KMS-11 (cell line): ENCODE measurements at regions not wholly inside any gene's neighbourhood (a gene's known extent, or its start where the extent isn't known, plus 50 kb on each side); places are given as distances from the start of the nearest gene placed in this dataset.
A peak's percentile ranks its signal among the peaks of the same experiment; 100 is the strongest.

ENCODE experiments used
- H2AFZ ChIP-seq: fragments of 200-600 bp; sonication (generic); 2 replicates; pipeline ENCODE4 v1.6.1; 2016; ENCODE audit warnings: antibody characterized with exemption, mixed run types, low read depth
- H3K27ac ChIP-seq: fragments of 200-600 bp; sonication (generic); 2 replicates; pipeline ENCODE4 v1.6.1; 2016; ENCODE audit warnings: mild to moderate bottlenecking, mixed run types
- H3K27me3 ChIP-seq: fragments of 200-600 bp; sonication (generic); 2 replicates; pipeline ENCODE4 v1.6.1; 2017; ENCODE audit warnings: mild to moderate bottlenecking, low read depth, mixed run types, moderate library complexity; ENCODE audit not compliant: insufficient read depth
- H3K36me3 ChIP-seq: fragments of 200-600 bp; sonication (generic); 2 replicates; pipeline ENCODE4 v1.6.1; 2017; ENCODE audit warnings: mild to moderate bottlenecking, mixed run types; ENCODE audit not compliant: insufficient read depth
- H3K4me1 ChIP-seq: fragments of 200-600 bp; sonication (generic); 2 replicates; pipeline ENCODE4 v1.6.1; 2016; ENCODE audit warnings: mild to moderate bottlenecking, low read depth, mixed run types; ENCODE audit not compliant: poor library complexity, severe bottlenecking
- H3K4me2 ChIP-seq: fragments of 200-600 bp; sonication (generic); 2 replicates; pipeline ENCODE4 v1.7.0; 2016; ENCODE audit warnings: mild to moderate bottlenecking, mixed run types
- H3K4me3 ChIP-seq: fragments of 200-600 bp; sonication (generic); IDR thresholded peaks from 2 replicates; pipeline ENCODE4 v1.6.1; 2017; ENCODE audit warnings: low read depth, low read length, mixed read lengths; ENCODE audit not compliant: insufficient read depth
- H3K79me2 ChIP-seq: fragments of 200-600 bp; sonication (generic); 2 replicates; pipeline ENCODE4 v1.6.1; 2016; ENCODE audit warnings: low read depth, mixed run types; ENCODE audit not compliant: insufficient read depth
- H3K9ac ChIP-seq: fragments of 200-600 bp; sonication (generic); 2 replicates; pipeline ENCODE4 v1.6.1; 2016; ENCODE audit warnings: mild to moderate bottlenecking, mixed run types
- H4K20me1 ChIP-seq: fragments of 200-600 bp; sonication (generic); 2 replicates; pipeline ENCODE4 v1.6.1; 2016; ENCODE audit warnings: mild to moderate bottlenecking, mixed run types; ENCODE audit not compliant: insufficient read depth
- TF ChIP-seq, protein P1 (sequence below): fragments of 200-600 bp; sonication (generic); conservative IDR thresholded peaks from 2 replicates; pipeline ENCODE4 v1.6.1; 2017; ENCODE audit warnings: low read depth, mild to moderate bottlenecking, antibody characterized with exemption, low read length, moderate library complexity, mixed read lengths

DNA sequence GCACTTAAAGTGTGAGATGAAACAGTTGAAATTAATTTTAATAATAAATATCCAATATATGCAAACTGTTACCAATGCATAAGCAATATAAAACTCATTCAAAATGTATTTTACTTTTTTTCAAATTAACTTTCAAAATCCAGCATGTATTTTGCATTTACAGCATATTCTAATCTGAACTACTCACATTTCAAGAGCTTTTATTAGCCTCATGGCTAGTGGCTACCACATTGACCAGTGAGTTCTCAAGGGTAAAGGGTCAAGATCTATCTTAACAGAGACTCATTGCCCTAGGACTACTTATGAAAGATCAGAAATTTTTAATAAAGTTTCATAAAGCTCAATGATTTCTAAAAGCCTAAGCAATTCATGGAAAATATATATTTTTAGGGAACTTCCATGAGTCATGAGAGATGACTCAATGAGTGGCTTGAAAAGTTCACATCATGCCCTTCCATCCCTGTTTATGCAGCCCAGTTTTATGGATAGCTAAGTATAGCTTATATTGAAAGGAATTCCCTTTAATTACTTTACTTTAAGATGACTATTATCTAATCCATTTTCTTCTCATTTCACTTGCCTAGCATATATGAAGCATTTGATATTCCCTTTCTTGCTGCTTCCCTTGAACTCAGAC, 608.6 kb downstream of the SLCO4C1 start:
- Histone ChIP-seq H3K4me3 (no peak overlapping the region), H4K20me1 (no peaks in the 10 kb centered on the region), H3K36me3 (no peaks in the 10 kb centered on the region), H3K79me2 (no peaks in the 10 kb centered on the region), H3K27me3 (no peaks in the 10 kb centered on the region), H3K9ac (no peak overlapping the region), H3K4me2 (no peak overlapping the region), H3K4me1 (no peaks in the 10 kb centered on the region), H2AFZ (no peak overlapping the region), H3K27ac (no peak overlapping the region)
- TF ChIP-seq, protein P1, sequence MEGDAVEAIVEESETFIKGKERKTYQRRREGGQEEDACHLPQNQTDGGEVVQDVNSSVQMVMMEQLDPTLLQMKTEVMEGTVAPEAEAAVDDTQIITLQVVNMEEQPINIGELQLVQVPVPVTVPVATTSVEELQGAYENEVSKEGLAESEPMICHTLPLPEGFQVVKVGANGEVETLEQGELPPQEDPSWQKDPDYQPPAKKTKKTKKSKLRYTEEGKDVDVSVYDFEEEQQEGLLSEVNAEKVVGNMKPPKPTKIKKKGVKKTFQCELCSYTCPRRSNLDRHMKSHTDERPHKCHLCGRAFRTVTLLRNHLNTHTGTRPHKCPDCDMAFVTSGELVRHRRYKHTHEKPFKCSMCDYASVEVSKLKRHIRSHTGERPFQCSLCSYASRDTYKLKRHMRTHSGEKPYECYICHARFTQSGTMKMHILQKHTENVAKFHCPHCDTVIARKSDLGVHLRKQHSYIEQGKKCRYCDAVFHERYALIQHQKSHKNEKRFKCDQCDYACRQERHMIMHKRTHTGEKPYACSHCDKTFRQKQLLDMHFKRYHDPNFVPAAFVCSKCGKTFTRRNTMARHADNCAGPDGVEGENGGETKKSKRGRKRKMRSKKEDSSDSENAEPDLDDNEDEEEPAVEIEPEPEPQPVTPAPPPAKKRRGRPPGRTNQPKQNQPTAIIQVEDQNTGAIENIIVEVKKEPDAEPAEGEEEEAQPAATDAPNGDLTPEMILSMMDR = no peak

DNA sequence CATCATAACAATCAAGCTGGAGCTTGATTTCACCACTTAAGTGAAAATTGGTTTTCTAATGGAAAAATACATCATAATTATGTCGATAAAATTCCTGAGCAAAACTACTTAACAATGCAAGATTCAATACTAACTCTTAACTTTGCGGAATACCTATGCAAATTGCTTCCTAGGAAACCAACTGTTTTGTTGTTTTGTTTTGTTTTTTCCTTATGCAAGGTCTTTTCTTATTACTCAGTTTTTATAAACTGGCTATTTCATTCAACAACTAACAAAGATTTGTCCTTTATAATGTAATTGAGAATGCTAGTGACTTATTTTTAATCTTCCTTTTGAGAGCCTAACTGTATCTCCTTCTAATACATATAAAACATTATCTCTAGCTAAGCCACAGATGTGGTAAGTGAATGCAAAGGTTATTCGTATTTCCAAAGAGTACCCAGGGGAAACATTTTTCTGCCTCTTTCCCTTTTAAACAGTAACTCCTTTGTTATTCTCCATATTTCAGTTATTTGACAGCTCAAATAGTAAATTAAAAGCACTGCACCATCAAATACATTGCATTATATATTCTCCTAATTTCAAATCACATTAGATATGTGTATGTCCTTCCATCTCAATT, 609.4 kb downstream of the SLCO4C1 start:
- Histone ChIP-seq H2AFZ (no peak overlapping the region), H3K4me3 (no peak overlapping the region)

DNA sequence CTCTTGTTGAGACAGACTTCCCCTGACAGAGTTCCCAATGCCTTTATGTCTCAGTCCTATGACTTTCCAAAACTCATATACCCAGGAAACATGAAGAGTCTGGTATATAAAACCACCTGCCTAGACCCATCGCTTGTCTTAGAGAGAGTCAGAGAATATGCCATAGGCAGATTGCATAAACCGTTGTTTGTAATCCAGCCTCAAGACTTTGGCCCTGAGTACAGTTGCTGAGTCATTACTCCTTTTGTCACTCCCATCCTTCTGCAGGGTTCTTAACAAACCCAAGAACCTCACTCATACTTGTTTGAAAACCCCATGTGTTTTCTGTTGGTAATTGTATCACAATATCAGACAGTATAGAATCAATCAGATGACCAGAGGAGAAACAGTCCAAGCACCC, 616.3 kb downstream of the SLCO4C1 start:
- Histone ChIP-seq H4K20me1 (no peaks in the 10 kb centered on the region), H2AFZ (no peak overlapping the region), H3K4me2 (no peak overlapping the region), H3K27me3 (no peaks in the 10 kb centered on the region), H3K79me2 (no peaks in the 10 kb centered on the region), H3K4me3 (no peak overlapping the region), H3K9ac (no peak overlapping the region), H3K4me1 (no peaks in the 10 kb centered on the region), H3K27ac (no peak overlapping the region), H3K36me3 (no peaks in the 10 kb centered on the region)
- TF ChIP-seq, protein P1 = no peak

More for the DNA sequence above, 609.4 kb downstream of the SLCO4C1 start:
- no peaks in the 10 kb centered on the region for H4K20me1 ChIP-seq
- H3K4me1 ChIP-seq = no peaks in the 10 kb centered on the region
- no peaks in the 10 kb centered on the region for H3K27me3 ChIP-seq
- no peaks in the 10 kb centered on the region for H3K36me3 ChIP-seq
- H3K27ac ChIP-seq = no peak overlapping the region
- TF ChIP-seq, protein P1 = no peak
- H3K4me2 ChIP-seq = no peak overlapping the region
- H3K9ac ChIP-seq = no peak overlapping the region
- no peaks in the 10 kb centered on the region for H3K79me2 ChIP-seq

DNA sequence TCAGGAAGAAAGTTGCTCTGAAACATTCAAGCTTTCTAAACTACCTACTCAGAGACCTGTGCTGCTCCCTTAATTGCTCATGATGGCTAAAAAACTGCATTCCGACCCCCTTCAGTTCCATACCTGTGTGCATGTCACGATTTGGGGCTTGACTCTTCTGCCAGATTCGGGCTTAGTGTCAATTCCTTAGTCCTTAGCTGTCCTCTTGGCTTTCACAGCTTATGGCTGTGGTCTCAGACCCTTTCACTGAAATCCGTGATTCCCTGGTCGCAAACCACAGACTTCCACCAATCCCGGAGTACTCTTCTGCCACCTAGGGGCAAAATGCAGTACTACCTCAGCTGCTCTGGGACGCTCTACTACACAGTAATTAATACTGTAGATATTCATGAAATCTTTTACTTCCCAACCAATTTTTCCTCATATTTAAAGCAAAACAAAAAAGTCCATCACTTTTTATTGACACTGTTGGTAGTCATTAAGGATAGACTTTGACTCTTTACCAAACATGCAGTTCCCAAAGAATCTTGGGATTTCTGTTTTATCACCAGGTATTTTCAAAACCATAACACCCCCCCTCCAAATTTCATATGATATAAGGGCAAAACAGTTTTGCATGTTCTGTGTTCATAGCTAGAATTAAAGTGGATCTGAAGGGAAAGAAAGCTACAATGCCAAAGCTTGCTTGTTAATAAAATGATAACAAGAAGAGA, 617.4 kb downstream of the SLCO4C1 start:
- Histone ChIP-seq H3K4me3 (no peak overlapping the region), H3K36me3 (no peaks in the 10 kb centered on the region), H3K9ac (no peak overlapping the region), H3K27ac (no peak overlapping the region), H2AFZ (peak overlapping the region; percentile 29), H3K79me2 (no peaks in the 10 kb centered on the region), H4K20me1 (no peaks in the 10 kb centered on the region), H3K27me3 (no peaks in the 10 kb centered on the region), H3K4me2 (no peak overlapping the region; the same call in 1 of the 2 replicates), H3K4me1 (no peaks in the 10 kb centered on the region)
- TF ChIP-seq, protein P1 = peak; percentile 99
